ENCODE measurements at regions not wholly inside any gene's neighbourhood (a gene's known extent, or its start where the extent isn't known, plus 50 kb on each side); places are given as distances from the start of the nearest gene placed in this dataset.

- no peak for DNase-seq (ENCODE audit: extremely low spot score, unreplicated experiment)
- Mint-ChIP-seq H3K9me3 (ENCODE audit: unreplicated experiment) (no peaks in the 10 kb centered on the region), H3K27ac (ENCODE audit: unreplicated experiment) (no peak overlapping the region), H3K36me3 (ENCODE audit: unreplicated experiment) (no peaks in the 10 kb centered on the region), H3K4me1 (ENCODE audit: unreplicated experiment) (peaks cover 15% of the 10 kb centered on the region), H3K27me3 (ENCODE audit: unreplicated experiment) (peaks cover 2% of the 10 kb centered on the region), H3K4me3 (ENCODE audit: unreplicated experiment) (no peak overlapping the region)
- TF ChIP-seq CTCF (IDR thresholded peaks at IDR 0.05), result no peak
Observed at GRCh38 chr1:227445092-227445674, 118.2 kb upstream of the ZNF678 start.

- Mint-ChIP-seq H3K4me1 (ENCODE audit: unreplicated experiment) (peaks cover 16% of the 10 kb centered on the region), H3K27me3 (ENCODE audit: unreplicated experiment) (no peaks in the 10 kb centered on the region), H3K9me3 (ENCODE audit: unreplicated experiment) (no peaks in the 10 kb centered on the region), H3K4me3 (ENCODE audit: unreplicated experiment) (no peak overlapping the region), H3K36me3 (ENCODE audit: unreplicated experiment) (no peaks in the 10 kb centered on the region), H3K27ac (ENCODE audit: unreplicated experiment) (no peak overlapping the region)
- no peak for DNase-seq (ENCODE audit: extremely low spot score, unreplicated experiment)
- TF ChIP-seq CTCF (IDR thresholded peaks at IDR 0.05), result no peak
Observed at GRCh38 chr1:227440182-227440581, 121.9 kb upstream of the CDC42BPA start.

GRCh38 chr1:227437495-227438008 lies 119.3 kb upstream of the CDC42BPA start:
- DNase-seq (ENCODE audit: extremely low spot score, unreplicated experiment), result no peak
- Mint-ChIP-seq H3K36me3 (ENCODE audit: unreplicated experiment) (no peaks in the 10 kb centered on the region), H3K27me3 (ENCODE audit: unreplicated experiment) (no peaks in the 10 kb centered on the region), H3K9me3 (ENCODE audit: unreplicated experiment) (no peaks in the 10 kb centered on the region), H3K4me3 (ENCODE audit: unreplicated experiment) (peak overlapping the region; percentile 12), H3K27ac (ENCODE audit: unreplicated experiment) (no peak overlapping the region), H3K4me1 (ENCODE audit: unreplicated experiment) (peaks cover 27% of the 10 kb centered on the region)
- peak; percentile 72 for TF ChIP-seq CTCF (IDR thresholded peaks at IDR 0.05)

- Mint-ChIP-seq H3K9me3 (ENCODE audit: unreplicated experiment) (no peaks in the 10 kb centered on the region), H3K4me3 (ENCODE audit: unreplicated experiment) (no peak overlapping the region), H3K36me3 (ENCODE audit: unreplicated experiment) (no peaks in the 10 kb centered on the region), H3K27me3 (ENCODE audit: unreplicated experiment) (no peaks in the 10 kb centered on the region), H3K4me1 (ENCODE audit: unreplicated experiment) (peaks cover 44% of the 10 kb centered on the region), H3K27ac (ENCODE audit: unreplicated experiment) (no peak overlapping the region)
- no peak for DNase-seq (ENCODE audit: extremely low spot score, unreplicated experiment)
- TF ChIP-seq CTCF (IDR thresholded peaks at IDR 0.05), result no peak
Observed at GRCh38 chr1:227434808-227435444, 116.6 kb upstream of the CDC42BPA start.

- DNase-seq (ENCODE audit: extremely low spot score, unreplicated experiment), result no peak
- Mint-ChIP-seq H3K36me3 (ENCODE audit: unreplicated experiment) (no peaks in the 10 kb centered on the region), H3K27me3 (ENCODE audit: unreplicated experiment) (no peaks in the 10 kb centered on the region), H3K27ac (ENCODE audit: unreplicated experiment) (no peak overlapping the region), H3K4me3 (ENCODE audit: unreplicated experiment) (no peak overlapping the region), H3K4me1 (ENCODE audit: unreplicated experiment) (peaks cover 56% of the 10 kb centered on the region), H3K9me3 (ENCODE audit: unreplicated experiment) (no peaks in the 10 kb centered on the region)
- TF ChIP-seq CTCF (IDR thresholded peaks at IDR 0.05), result no peak
Observed at GRCh38 chr1:227433663-227434341, 115.5 kb upstream of the CDC42BPA start.

All from osteocyte (in vitro differentiated cells).